WI38 (cell line): ENCODE measurements at regions not wholly inside any gene's neighbourhood (a gene's known extent, or its start where the extent isn't known, plus 50 kb on each side); places are given as distances from the start of the nearest gene placed in this dataset.

Experiments used
- H3K4me3 ChIP-seq: 2 replicates; pipeline ENCODE4 v1.5.1; 2011; ENCODE audit warnings: low read depth, mild to moderate bottlenecking, control low read depth, low read length
- TF ChIP-seq, protein P1 (sequence below): IDR thresholded peaks from 2 replicates; pipeline ENCODE4 v1.5.1; 2012; ENCODE audit warnings: low read depth, mild to moderate bottlenecking, control low read depth, low read length

DNA sequence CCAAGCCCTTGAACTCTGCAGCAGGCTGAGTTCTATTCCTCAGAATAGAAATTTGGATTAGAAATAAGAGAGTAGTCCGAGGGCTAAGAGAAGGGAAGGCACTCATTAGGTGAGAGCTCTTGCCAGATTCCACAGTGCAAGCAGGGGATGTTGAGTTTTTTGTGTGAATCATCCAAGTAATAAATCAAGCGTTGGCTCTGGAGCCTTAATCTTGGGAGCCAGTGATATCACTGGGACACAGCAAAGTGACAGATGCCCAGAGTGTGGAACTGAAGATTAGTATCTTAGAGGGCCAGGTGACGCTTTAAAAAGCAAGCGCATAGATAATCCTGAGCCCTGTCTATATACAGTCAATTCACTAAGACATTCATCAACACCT, 60.3 kb downstream of the FOXD1 start:
- no peak overlapping the region for H3K4me3 ChIP-seq
- TF ChIP-seq, protein P1, sequence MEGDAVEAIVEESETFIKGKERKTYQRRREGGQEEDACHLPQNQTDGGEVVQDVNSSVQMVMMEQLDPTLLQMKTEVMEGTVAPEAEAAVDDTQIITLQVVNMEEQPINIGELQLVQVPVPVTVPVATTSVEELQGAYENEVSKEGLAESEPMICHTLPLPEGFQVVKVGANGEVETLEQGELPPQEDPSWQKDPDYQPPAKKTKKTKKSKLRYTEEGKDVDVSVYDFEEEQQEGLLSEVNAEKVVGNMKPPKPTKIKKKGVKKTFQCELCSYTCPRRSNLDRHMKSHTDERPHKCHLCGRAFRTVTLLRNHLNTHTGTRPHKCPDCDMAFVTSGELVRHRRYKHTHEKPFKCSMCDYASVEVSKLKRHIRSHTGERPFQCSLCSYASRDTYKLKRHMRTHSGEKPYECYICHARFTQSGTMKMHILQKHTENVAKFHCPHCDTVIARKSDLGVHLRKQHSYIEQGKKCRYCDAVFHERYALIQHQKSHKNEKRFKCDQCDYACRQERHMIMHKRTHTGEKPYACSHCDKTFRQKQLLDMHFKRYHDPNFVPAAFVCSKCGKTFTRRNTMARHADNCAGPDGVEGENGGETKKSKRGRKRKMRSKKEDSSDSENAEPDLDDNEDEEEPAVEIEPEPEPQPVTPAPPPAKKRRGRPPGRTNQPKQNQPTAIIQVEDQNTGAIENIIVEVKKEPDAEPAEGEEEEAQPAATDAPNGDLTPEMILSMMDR: no peak

DNA sequence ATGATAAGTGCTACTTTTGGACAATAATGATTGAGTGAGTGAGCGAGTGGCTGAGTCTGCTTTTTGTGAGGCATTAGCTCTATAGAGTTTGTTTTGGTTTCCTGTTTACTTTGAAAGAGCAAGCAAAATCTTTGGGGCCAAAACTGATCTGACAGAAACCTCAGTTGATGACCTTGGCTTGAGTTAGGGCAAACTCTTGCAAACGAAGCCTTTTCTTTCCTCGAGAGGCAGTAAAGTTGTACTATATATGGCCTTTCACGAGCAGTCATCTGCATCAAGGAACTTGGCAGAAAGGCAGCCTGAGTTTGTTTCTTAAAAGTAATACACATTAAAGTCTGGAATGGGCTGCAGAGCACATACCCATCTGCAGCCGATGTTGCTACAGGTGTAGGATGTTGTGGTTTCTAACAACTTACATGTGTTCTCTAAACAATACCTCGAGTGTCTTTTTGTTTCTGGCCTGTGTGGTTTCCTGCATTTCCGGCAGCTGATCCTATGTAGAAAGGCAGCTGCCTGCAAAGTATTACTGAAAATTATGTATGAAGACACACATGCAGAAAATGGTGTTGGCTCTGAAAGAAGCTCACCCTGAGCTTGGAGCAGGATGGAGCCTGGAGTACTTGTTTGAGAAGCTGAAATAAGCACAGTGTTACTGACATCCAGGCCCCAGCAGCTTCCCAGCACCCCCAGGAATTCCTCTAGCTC, 60.8 kb downstream of the FOXD1 start:
- no peak overlapping the region for H3K4me3 ChIP-seq
- TF ChIP-seq, protein P1: no peak

DNA sequence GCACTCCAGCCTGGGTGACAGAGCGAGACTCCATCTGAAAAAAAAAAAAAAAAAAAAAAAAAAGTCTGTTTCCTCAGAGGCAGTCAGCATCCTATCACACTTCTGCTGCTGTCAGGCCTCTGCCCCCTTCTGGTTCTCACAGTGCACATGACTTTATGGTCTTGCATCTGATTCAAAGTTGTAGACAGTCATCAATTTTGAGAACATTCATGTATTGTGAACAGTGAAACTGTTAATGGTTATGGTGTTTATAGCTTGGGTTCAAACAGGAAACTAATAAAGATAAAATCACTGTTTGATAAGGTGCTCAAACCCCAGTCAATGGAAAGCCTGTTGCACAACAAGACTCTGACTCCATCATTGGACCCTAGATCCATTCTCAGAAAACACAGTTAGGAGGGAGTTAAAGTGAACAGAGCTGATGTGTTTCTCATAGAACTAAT, 61.4 kb downstream of the FOXD1 start:
- TF ChIP-seq, protein P1: no peak
- no peak overlapping the region for H3K4me3 ChIP-seq

DNA sequence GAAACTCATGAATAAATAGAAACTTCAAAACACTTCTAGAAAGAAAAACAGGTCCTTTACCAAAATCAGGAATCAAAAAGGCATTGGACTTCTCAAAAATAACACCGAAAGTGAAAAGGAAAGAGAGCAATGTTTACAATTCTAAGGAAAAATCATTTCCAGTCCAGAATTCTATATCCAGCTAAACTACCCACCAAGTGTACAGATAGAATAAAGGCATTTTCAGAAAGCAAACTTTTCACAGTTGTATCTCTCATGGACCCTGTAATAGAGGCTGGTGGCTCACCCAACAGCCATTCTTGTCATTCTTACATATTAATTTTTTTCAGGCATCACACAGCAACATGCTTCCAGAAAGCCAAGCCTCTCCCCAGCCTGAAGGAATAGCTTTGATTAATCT, 63.7 kb downstream of the FOXD1 start:
- TF ChIP-seq, protein P1: no peak
- no peak overlapping the region for H3K4me3 ChIP-seq

DNA sequence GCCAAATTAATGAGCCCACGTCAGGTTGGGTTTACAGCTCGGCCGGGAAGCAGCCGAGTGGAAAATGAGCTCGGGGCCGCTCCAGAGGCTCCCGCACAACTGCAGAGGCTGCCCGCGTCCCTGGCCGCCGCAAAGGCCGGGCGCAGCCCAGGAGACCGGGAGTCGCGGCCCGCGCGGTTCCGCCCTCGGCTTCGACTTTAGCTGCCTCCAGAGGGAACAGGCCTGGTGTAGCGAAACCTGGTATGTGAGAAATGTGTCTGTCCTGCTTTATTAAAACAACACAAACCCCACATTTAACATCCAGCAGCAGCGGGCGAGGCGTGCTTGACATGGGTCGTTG, 66.2 kb downstream of the FOXD1 start:
- TF ChIP-seq, protein P1: no peak
- no peak overlapping the region for H3K4me3 ChIP-seq

DNA sequence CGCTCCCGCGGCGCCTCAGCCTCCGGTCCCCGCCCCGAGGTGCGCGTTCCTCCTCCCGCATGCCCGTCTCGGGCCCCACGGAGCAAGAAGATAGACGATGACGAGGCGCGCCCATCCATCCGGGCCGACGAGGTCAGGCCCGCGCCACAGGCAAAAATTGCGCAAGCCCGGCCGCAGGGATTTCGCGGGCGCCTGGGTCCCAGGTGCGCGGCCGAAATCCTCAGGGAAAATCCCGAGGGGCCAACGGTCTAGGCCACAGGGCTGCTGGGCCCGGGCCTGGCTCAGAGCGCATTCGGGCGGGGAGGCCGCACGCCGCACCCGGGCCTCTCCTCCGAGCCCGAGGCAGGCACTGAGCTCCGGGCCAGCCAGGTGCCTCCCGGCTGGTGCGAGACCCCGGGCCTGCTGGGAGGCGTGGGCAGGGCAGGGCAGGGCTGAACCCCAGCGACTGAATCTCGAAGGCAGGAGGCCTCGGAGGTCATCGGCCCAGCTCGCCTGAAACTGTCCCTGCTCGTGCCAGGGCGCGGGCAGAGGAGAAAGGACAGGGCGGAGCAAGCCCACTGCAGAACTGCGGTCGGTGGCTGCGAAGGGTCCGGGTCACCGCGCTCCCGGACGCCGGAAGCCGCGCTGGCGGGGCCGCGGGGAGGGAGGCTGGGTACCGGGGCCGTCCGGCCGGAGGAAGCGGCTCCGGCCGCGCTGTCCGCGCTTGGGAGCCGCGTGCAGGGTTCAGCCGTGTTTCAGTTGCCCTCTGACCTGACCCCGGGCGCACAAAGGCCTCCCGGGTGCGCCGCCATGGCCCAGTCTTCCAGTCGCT, 66.8 kb downstream of the FOXD1 start:
- TF ChIP-seq, protein P1: no peak
- H3K4me3 ChIP-seq: no peak overlapping the region
